ENCODE measurements at regions not wholly inside any gene's neighbourhood (a gene's known extent, or its start where the extent isn't known, plus 50 kb on each side); places are given as distances from the start of the nearest gene placed in this dataset.

- POLR2A ChIA-PET (ENCODE audit: partially characterized antibody), result no interaction called here
- no peak overlapping the region for H2BK12ac ChIP-seq (ENCODE audit: low read depth, low read length)
- TF ChIP-seq CBX5 (IDR thresholded peaks at IDR 0.05; ENCODE audit: low read depth, low read length) (no peak), RFX5 (IDR thresholded peaks at IDR 0.05; ENCODE audit: borderline replicate concordance, low read depth, low read length) (no peak), RXRA (IDR thresholded peaks at IDR 0.05; ENCODE audit: insufficient read depth, low read depth, low read length) (no peak), GTF2F1 (IDR thresholded peaks at IDR 0.05; ENCODE audit: borderline replicate concordance, low read depth, low read length) (no peak)
- no peak overlapping the region for H4K5ac ChIP-seq (ENCODE audit: insufficient read length, low read depth, low read length)
- no peak overlapping the region for H2AK5ac ChIP-seq (ENCODE audit: low read depth, low read length)
- no peak for FAIRE-seq
- H3K23ac ChIP-seq (ENCODE audit: insufficient read length), result no peak overlapping the region
- H4K8ac ChIP-seq (ENCODE audit: extremely low read depth, insufficient read depth, low read length), result no peak overlapping the region
- no peak overlapping the region for H3K14ac ChIP-seq (ENCODE audit: insufficient read length)
- H3K79me2 ChIP-seq (ENCODE audit: control insufficient read depth in 1 of 2, insufficient read depth in 2 of 2, low read length in 2 of 2), result no peaks in the 10 kb centered on the region
- H3K18ac ChIP-seq (ENCODE audit: extremely low read depth, low read length), result no peak overlapping the region
- H3K27me3 ChIP-seq (replicated peaks in 1 of 4; ENCODE audit: control insufficient read depth in 3 of 4, extremely low read depth in 1 of 4, insufficient read depth in 3 of 4, low read length in 3 of 4), result no peaks in the 10 kb centered on the region
- no peak overlapping the region for H3K27ac ChIP-seq (ENCODE audit: low read depth, low read length)
- H4K20me1 ChIP-seq (replicated peaks in 1 of 2; ENCODE audit: control insufficient read depth in 1 of 2, insufficient read depth in 2 of 2, low read length in 2 of 2), result no peaks in the 10 kb centered on the region
- no peak overlapping the region for H2BK5ac ChIP-seq (ENCODE audit: low read depth, low read length)
- H3K4me1 ChIP-seq (replicated peaks in 1 of 4; ENCODE audit: control insufficient read depth in 3 of 4, insufficient read depth in 4 of 4, low read length in 3 of 4), result no peaks in the 10 kb centered on the region; a peak in 1 of 7 replicates
- no peak overlapping the region for H4K91ac ChIP-seq (replicated peaks; ENCODE audit: insufficient read length, low read length)
- CTCF ChIA-PET (ENCODE audit: partially characterized antibody), result no interaction called here
- WGBS, 2 experiments (ENCODE audit: extremely low coverage in 1 of 2, insufficient coverage in 1 of 2, insufficient read length in 1 of 2, insufficient replicate concordance in 2 of 2, low coverage in 1 of 2, low lambda C conversion rate in 2 of 2, missing lambda C conversion rate in 1 of 2), result 93% methylated on average over 1 of the region's 1 CpG; no CpG with 5 or more reads in 1 of the 2 experiments
- H3K4ac ChIP-seq (replicated peaks; ENCODE audit: insufficient read length, low read depth, low read length), result no peak overlapping the region
- DNase-seq (ENCODE audit: low read depth in 1 of 2, low spot score in 2 of 2), result no peak
- no peaks in the 10 kb centered on the region for H3K79me1 ChIP-seq (ENCODE audit: low read depth, low read length)
- no peak overlapping the region for H2BK120ac ChIP-seq (replicated peaks; ENCODE audit: low read depth, low read length)
- no peak overlapping the region for H3K9ac ChIP-seq (replicated peaks in 1 of 4; ENCODE audit: extremely low read depth in 1 of 4, low read depth in 3 of 4, low read length in 3 of 4)
- H3K9me3 ChIP-seq (ENCODE audit: insufficient read depth in 2 of 2, low read depth in 1 of 2, low read length in 1 of 2), result no peaks in the 10 kb centered on the region
- H3K4me3 ChIP-seq (ENCODE audit: extremely low read depth in 1 of 4, insufficient read depth in 2 of 4, low read depth in 3 of 4, low read length in 4 of 4), result no peak overlapping the region
- H3K4me2 ChIP-seq (ENCODE audit: insufficient read depth in 1 of 2, low read depth in 2 of 2, low read length in 2 of 2), result no peak overlapping the region
- H2AFZ ChIP-seq (ENCODE audit: low read length), result no peak overlapping the region
- no peak overlapping the region for H2BK15ac ChIP-seq (ENCODE audit: low read length)
- H2BK20ac ChIP-seq (ENCODE audit: low read length), result no peak overlapping the region
- no peak overlapping the region for H3K56ac ChIP-seq (replicated peaks; ENCODE audit: insufficient read length, low read depth, low read length)
- no peaks in the 10 kb centered on the region for H3K36me3 ChIP-seq (ENCODE audit: control insufficient read depth in 2 of 4, insufficient read depth in 4 of 4, low read length in 3 of 4)
- no peaks in the 10 kb centered on the region for H3K23me2 ChIP-seq (ENCODE audit: low read depth, low read length)
Measured at GRCh38 chr3:104916971-104917370, 449.7 kb upstream of the ALCAM start.
